COLO829 (cell line): ENCODE measurements at regions not wholly inside any gene's neighbourhood (a gene's known extent, or its start where the extent isn't known, plus 50 kb on each side); places are given as distances from the start of the nearest gene placed in this dataset.

Experiments used
- DNase-seq: peaks from one replicate; pipeline ENCODE4 v3.0.0; 2012; ENCODE audit warnings: low spot score

DNA sequence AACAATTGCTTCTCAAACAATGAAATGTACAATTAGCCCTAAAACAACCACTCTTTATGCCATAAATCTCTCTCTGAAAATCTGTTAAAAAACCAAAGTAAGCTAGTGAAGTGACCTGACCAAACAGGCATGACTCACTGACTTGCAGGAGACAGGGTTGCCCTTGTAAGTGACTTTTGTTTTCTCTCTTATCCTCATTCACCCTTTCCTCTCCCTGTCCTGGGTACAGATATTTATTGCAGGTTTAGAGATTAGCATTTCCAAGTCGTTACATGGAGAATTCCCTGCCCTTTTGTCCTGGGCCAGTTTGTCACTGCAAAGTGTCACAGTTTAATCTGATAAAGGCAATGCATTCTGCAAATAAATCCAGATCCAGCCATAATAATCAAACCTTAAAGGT is 484.2 kb downstream of the IRX1 start:
- DNase-seq, result peak; percentile 2

- no peak for DNase-seq
These were observed 484.7 kb downstream of the IRX1 start for GRCh38 chr5:4080370-4080769.

- no peak for DNase-seq
These were observed 485.4 kb downstream of the IRX1 start for GRCh38 chr5:4081059-4081458.

GRCh38 chr5:4081466-4081865 is 485.8 kb downstream of the IRX1 start:
- DNase-seq, result no peak

DNA sequence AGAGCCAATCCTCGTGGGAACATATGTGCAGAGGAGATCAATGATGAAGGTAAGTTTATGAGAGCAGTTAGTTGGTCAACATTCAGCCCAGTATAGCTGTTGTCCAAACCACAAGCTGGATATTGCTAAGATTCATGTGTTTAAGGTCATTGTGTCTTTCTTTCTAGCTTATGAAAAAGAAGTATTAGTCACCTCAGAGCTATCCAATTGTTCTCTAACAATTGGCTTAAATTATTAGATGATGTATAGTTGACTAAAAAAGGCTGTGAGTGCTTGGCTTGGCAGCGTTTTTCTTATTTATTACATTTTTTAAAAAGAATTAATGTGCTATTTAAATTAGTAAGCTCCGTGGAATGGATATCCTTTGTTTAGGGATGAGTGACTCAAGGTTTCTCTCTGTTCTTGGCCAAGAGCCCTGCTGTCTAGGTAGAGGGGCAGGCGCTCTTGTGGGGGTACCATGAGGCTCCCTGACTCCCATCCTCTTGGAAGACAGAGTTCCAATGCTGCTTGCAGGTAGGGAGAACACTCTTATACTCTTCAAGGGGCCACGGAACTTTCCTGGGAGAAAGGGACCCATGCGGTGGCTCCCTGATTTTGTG is 487.4 kb downstream of the IRX1 start:
- DNase-seq, result no peak

- no peak for DNase-seq
These were observed 488.1 kb downstream of the IRX1 start for GRCh38 chr5:4083591-4084337.

DNA sequence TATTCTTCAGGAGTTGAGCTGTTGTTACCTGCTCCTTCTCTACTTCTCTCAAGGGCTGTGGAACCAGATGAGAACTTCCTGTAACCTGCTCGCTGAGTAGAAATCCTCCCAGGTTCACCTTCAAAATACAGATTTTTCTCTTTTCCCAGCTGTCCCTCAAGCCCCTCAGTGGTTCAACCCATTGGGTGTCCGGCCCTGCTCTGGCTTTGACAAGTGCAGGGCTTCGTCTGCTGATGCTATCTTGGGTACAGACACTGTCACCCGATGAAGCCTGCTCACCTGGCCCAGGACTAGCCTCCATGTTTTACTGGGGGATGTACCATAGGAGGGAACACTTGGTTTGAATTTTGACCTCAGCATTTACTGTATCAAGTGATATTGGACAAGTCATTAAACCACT is 490.4 kb downstream of the IRX1 start:
- no peak for DNase-seq

DNA sequence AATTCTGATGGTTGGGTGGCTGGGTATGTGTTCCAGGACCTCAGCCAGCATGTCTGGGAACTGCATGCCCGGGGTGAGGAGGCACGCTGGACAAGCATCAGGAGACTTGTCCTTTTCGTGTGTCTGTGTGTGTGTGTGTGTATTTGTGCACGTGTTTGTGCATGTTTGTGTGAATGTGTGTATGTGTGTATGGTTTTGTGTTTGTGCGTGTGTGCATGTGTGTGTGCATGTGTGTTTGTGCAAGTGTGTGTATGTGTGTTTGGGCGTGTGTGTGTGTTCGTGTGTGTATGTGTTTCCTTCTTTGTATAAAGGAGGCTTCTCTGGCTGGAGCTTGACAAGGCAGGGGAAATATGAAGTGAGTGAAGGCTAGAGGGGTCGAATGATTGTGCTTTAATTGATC is 491.5 kb downstream of the IRX1 start:
- no peak for DNase-seq

- no peak for DNase-seq
These were observed 493.5 kb downstream of the IRX1 start for GRCh38 chr5:4089087-4089486.

GRCh38 chr5:4093236-4093635 is 497.6 kb downstream of the IRX1 start:
- DNase-seq, result no peak

DNA sequence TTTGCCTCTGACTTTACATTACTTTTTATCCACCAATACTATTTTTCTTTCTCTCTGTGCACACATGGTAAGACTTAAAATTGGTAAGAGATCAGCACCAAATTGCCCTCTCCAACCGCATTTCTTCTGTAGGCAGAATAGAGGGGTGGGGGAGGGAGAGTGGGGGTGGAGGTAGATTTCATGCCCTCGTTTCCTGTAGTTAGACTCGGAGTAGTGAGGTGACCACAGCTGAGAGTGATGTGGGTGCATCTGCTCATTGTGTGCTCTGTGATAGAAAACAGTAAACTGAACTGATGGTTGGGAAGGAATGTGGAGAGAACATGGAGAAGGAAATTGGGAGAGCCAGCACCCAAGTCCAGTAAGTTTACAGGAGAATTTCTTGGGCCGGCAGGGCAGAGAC is 498.3 kb downstream of the IRX1 start:
- DNase-seq, result no peak

GRCh38 chr5:4095918-4096630 is 500.4 kb downstream of the IRX1 start:
- DNase-seq, result no peak

GRCh38 chr5:4097199-4097598 is 501.6 kb downstream of the IRX1 start:
- peak; percentile 38 for DNase-seq

DNA sequence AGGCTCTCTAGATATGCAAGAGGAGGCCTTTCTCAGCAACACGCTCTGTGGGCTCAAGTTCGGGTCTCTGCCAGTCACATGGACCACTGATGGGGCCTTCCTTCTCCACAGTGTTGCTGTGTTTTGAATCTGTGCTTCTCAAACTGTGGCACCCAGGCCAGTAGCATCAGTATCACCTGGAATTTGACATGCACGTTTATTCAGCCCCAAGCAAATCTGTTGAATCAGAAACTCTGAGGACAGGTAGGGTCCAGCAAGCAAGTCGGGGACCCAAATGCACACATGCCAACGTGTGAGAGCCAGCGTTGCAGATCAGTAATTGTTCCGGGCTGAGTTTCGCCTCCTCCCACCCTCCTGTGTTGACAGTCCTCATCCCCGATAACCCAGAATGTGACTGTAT is 502.6 kb downstream of the IRX1 start:
- no peak for DNase-seq

DNA sequence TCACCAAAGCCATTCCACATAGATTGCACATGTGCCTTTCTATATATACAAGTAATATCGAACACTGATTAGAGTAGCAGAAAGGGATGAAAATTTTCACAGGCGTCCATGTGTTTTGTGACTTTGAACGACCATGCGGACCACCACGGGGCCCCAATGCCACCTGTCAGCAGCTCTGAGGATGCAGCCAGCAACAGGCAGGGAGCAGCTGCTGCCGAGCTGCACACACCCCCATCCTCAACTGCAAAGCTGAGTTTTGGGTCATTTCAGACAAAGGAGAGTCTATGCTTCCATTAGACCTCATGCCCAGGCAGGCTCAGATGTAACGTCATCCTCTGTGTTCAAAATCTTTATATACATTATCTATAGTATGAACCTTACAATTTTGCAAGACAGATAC is 503.8 kb downstream of the IRX1 start:
- no peak for DNase-seq

DNA sequence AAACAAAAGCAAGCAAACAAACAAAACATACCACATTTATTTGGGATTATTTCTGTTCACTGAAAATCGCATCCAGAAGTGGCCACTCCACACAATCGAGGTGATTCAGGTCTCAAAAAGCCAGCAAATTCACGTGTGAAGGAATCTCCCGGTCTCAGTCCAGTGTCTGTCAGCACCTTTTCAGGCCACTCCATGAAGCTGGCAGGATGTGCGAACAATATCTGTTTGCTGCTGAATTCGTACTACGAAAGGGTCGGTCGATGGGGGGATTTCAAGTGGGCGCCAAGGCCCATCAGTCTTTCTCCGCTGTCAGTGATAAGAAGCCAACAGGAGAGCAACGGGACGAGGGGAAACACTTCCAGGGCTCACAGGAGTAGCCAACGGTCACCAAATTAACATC is 505.1 kb downstream of the IRX1 start:
- DNase-seq, result no peak

GRCh38 chr5:4101189-4101588 is 505.6 kb downstream of the IRX1 start:
- DNase-seq, result no peak

DNA sequence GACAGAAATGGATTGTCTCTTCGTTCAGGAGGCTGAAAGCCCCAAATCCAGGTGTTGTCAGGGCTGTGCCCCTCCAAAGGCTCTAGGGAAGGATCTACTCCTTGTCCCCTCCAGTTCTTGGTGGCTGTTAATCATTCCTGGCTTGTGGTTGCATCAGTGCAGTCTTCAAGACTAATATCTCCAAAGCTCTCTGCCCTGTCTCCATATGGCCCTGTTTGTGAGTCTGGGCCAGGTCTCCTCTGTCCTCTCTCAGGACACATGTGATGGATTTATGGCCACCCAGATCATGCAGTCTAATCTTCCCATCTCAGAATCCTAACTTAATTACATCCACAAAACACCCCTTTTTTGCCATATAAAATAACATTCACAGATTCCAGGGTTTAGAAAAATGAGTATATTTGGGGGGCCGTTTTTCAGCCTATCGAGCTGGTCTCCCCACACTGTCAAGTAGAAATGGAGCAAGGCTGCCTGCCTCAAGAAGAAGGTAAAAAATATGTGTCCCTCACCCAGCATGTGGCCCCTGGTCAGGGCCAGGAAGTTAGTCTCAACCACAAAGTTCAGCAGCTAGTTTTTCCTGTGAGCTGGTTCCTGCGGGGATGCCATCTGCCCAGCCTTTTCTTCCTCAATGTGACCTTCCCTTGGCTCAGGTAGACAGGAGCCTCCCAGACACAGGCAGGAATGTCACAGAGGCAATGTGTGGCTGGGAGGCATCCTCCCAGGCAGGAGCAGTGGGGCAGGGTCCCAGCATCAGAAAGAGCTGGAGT is 509.4 kb downstream of the IRX1 start:
- no peak for DNase-seq

DNA sequence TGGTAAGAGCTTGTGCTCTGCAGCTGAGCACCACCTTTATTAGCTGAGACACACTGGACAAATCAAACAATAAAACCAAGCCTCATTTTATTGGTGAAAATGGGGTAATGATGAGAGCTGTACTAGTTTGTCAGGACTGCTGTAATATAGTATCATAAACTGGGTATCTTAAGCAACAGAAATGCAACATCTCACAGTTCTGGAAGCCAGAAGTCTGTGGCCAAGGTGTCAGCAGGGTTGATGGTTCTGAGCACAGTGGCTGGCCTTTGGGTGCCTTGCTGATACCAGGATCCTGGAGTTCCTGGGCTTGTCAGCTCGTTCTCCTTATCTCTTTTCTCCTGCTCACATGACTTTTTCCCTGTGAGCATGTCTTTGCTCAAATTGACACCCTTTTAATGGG is 513.1 kb downstream of the IRX1 start:
- DNase-seq, result no peak

DNA sequence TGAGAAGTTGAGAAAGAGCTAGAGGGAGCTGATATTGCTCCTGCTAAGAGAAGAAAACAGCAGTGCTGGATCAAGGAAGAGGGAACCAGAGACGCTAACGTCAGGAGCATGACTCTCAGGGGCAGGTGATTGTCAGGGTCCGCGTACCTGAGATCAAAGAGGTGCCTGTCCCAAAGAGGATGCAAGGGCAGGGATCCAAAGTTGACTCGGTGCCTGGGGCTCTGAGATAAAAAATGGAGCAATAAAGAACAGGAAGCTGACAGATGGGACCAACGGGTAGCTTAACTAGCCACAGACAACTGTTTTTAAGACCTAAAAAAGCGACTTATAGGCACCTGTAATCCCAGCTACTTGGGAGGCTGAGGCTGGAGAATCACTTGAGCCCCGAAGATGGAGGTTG is 517.8 kb downstream of the IRX1 start:
- no peak for DNase-seq

GRCh38 chr5:4113905-4114304 is 518.3 kb downstream of the IRX1 start:
- no peak for DNase-seq

DNA sequence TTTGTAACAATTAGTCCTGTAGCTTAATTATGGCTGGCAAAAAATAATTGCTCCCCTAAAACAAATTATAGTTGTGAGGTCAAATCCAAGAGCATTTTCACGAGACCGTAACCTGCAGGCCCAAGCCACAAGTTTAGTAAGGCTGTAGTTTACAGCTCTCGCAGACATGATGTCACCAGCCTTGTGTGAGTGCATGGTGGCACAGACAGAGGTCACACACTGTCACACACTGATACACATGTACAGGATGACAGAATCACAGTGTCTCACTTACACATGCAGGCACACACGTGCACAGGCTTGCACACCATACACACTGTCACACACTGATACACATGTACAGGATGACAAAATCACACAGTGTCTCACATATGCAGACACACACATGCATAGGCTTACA is 518.8 kb downstream of the IRX1 start:
- no peak for DNase-seq

- peak; percentile 38 for DNase-seq
These were observed 521.2 kb downstream of the IRX1 start for GRCh38 chr5:4116834-4117233.
